Neural progenitor cell (in vitro differentiated cells): ENCODE measurements at regions not wholly inside any gene's neighbourhood (a gene's known extent, or its start where the extent isn't known, plus 50 kb on each side); places are given as distances from the start of the nearest gene placed in this dataset.

Experiments used
- DNase-seq: peaks from one replicate; pipeline ENCODE4 v3.0.0-alpha.2; 2016; ENCODE audit warnings: low spot score
- H2AFZ ChIP-seq: fragments of 200-600 bp; sonication (generic); replicated peaks from 2 replicates; pipeline ENCODE4 v1.6.1; 2016; ENCODE audit warnings: antibody characterized with exemption
- H3F3A ChIP-seq: fragments of 200-600 bp; sonication (generic); 2 replicates; pipeline ENCODE4 v1.6.1; 2016; ENCODE audit warnings: antibody characterized with exemption, low read depth
- H3K27ac ChIP-seq: fragments of 200-600 bp; sonication (generic); 2 replicates; pipeline ENCODE4 v1.5.1; 2016; ENCODE audit warnings: mild to moderate bottlenecking
- H3K27me3 ChIP-seq: fragments of 200-600 bp; sonication (generic); 2 replicates; pipeline ENCODE4 v1.6.1; 2016; ENCODE audit warnings: mild to moderate bottlenecking, moderate library complexity
- H3K36me3 ChIP-seq: fragments of 200-600 bp; sonication (generic); 2 replicates; pipeline ENCODE4 v1.5.1; 2016
- H3K4me1 ChIP-seq: fragments of 200-600 bp; sonication (generic); 2 replicates; pipeline ENCODE4 v1.6.1; 2016; ENCODE audit warnings: mixed run types
- H3K4me2 ChIP-seq: fragments of 200-600 bp; sonication (generic); 2 replicates; pipeline ENCODE4 v1.6.1; 2016
- H3K4me3 ChIP-seq: fragments of 200-600 bp; sonication (generic); 2 replicates; pipeline ENCODE4 v1.5.1; 2016
- H3K79me2 ChIP-seq: fragments of 200-600 bp; sonication (generic); 2 replicates; pipeline ENCODE4 v1.6.1; 2016; ENCODE audit warnings: low read depth
- H3K9ac ChIP-seq: fragments of 200-600 bp; sonication (generic); 2 replicates; pipeline ENCODE4 v1.6.1; 2016
- H3K9me3 ChIP-seq: fragments of 200-600 bp; sonication (generic); 2 replicates; pipeline ENCODE4 v1.5.1; 2016; ENCODE audit warnings: low read depth
- H4K20me1 ChIP-seq: fragments of 200-600 bp; sonication (generic); 2 replicates; pipeline ENCODE4 v1.6.1; 2016; ENCODE audit warnings: low read depth
- H3K27ac Mint-ChIP-seq: 3 replicates; pipeline ENCODE4 v1.8.0; 2021; ENCODE audit warnings: mixed read lengths
- H3K27me3 Mint-ChIP-seq: 2 replicates; pipeline ENCODE4 v1.8.0; 2022; ENCODE audit warnings: low read depth, mild to moderate bottlenecking, inconsistent platforms, moderate library complexity, mixed read lengths; ENCODE audit not compliant: insufficient read depth
- H3K36me3 Mint-ChIP-seq: 3 replicates; pipeline ENCODE4 v1.8.0; 2021; ENCODE audit warnings: mixed read lengths
- H3K4me1 Mint-ChIP-seq: 3 replicates; pipeline ENCODE4 v1.8.0; 2021; ENCODE audit warnings: mixed read lengths
- H3K4me3 Mint-ChIP-seq: 3 replicates; pipeline ENCODE4 v1.8.0; 2021; ENCODE audit warnings: mild to moderate bottlenecking, moderate library complexity, mixed read lengths
- H3K9me3 Mint-ChIP-seq: 3 replicates; pipeline ENCODE4 v1.8.0; 2020; ENCODE audit warnings: mixed read lengths
- EZH2 ChIP-seq: fragments of 200-600 bp; sonication (generic); IDR thresholded peaks from 2 replicates; pipeline ENCODE4 v1.6.1; 2017; ENCODE audit warnings: antibody characterized with exemption, mild to moderate bottlenecking, moderate library complexity
- EZH2phosphoT487 ChIP-seq: fragments of 200-600 bp; sonication (generic); IDR thresholded peaks from 2 replicates; pipeline ENCODE4 v1.6.1; 2017; ENCODE audit warnings: antibody characterized with exemption
- TF ChIP-seq, protein P1 (sequence below): fragments of 200-600 bp; sonication (generic); IDR thresholded peaks from 2 replicates; pipeline ENCODE4 v1.5.1; 2017; ENCODE audit warnings: antibody characterized with exemption, mild to moderate bottlenecking

DNA sequence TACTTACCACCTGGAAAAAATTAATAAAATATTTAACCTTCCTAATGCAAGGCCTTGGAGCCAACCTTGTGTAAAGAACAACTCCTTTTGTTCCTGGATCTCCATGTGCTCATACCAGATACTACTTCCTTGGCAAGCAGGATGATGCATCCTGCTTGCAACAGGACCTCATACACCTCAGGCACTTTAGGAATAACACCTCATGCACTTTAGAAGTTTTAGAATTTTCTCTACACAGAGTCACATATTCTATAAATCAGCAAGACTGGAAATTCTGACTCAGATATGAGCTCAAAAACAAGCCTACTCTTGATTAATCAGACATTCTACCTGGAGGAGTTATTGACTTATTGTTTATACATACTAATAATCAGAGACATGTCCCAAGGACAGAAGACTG lies 209.6 kb upstream of the CDH10 start:
- no peaks in the 10 kb centered on the region for H3F3A ChIP-seq
- no peak overlapping the region for H3K4me2 ChIP-seq
- Mint-ChIP-seq H3K9me3 (no peaks in the 10 kb centered on the region), H3K4me3 (no peak overlapping the region), H3K27ac (no peak overlapping the region), H3K4me1 (no peaks in the 10 kb centered on the region), H3K36me3 (no peaks in the 10 kb centered on the region), H3K27me3 (peaks cover 2% of the 10 kb centered on the region)
- no peaks in the 10 kb centered on the region for H3K9me3 ChIP-seq
- no peak overlapping the region for H2AFZ ChIP-seq
- H3K9ac ChIP-seq, result no peak overlapping the region
- no peaks in the 10 kb centered on the region for H3K36me3 ChIP-seq
- no peaks in the 10 kb centered on the region for H3K27me3 ChIP-seq
- no peaks in the 10 kb centered on the region for H3K79me2 ChIP-seq
- H3K4me3 ChIP-seq, result no peak overlapping the region
- H4K20me1 ChIP-seq, result no peaks in the 10 kb centered on the region
- H3K27ac ChIP-seq, result no peak overlapping the region
- DNase-seq, result no peak
- TF ChIP-seq EZH2phosphoT487, result no peak
- no peak for TF ChIP-seq EZH2
- TF ChIP-seq, protein P1, sequence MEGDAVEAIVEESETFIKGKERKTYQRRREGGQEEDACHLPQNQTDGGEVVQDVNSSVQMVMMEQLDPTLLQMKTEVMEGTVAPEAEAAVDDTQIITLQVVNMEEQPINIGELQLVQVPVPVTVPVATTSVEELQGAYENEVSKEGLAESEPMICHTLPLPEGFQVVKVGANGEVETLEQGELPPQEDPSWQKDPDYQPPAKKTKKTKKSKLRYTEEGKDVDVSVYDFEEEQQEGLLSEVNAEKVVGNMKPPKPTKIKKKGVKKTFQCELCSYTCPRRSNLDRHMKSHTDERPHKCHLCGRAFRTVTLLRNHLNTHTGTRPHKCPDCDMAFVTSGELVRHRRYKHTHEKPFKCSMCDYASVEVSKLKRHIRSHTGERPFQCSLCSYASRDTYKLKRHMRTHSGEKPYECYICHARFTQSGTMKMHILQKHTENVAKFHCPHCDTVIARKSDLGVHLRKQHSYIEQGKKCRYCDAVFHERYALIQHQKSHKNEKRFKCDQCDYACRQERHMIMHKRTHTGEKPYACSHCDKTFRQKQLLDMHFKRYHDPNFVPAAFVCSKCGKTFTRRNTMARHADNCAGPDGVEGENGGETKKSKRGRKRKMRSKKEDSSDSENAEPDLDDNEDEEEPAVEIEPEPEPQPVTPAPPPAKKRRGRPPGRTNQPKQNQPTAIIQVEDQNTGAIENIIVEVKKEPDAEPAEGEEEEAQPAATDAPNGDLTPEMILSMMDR, result no peak
- no peaks in the 10 kb centered on the region for H3K4me1 ChIP-seq

- TF ChIP-seq EZH2phosphoT487 (no peak), EZH2 (no peak)
- TF ChIP-seq, protein P1, result no peak
- no peaks in the 10 kb centered on the region for H4K20me1 ChIP-seq
- H3K4me1 Mint-ChIP-seq, result no peaks in the 10 kb centered on the region
Observed at GRCh38 chr5:24850926-24851486, 206.2 kb upstream of the CDH10 start.

GRCh38 chr5:24849210-24849609 lies 204.4 kb upstream of the CDH10 start:
- Histone ChIP-seq H3K4me2 (no peak overlapping the region), H3K4me3 (no peak overlapping the region), H3K9me3 (no peaks in the 10 kb centered on the region), H3K27me3 (no peaks in the 10 kb centered on the region), H3K4me1 (no peaks in the 10 kb centered on the region), H3K36me3 (no peaks in the 10 kb centered on the region), H3K27ac (no peak overlapping the region), H3F3A (no peaks in the 10 kb centered on the region), H2AFZ (no peak overlapping the region), H4K20me1 (no peaks in the 10 kb centered on the region), H3K9ac (no peak overlapping the region), H3K79me2 (no peaks in the 10 kb centered on the region)
- peaks cover 11% of the 10 kb centered on the region for H3K9me3 Mint-ChIP-seq
- TF ChIP-seq EZH2phosphoT487, result no peak
- TF ChIP-seq EZH2, result no peak
- TF ChIP-seq, protein P1, result no peak
- no peak for DNase-seq
- H3K27me3 Mint-ChIP-seq, result no peaks in the 10 kb centered on the region
- no peaks in the 10 kb centered on the region for H3K36me3 Mint-ChIP-seq
- no peak overlapping the region for H3K27ac Mint-ChIP-seq
- H3K4me1 Mint-ChIP-seq, result no peaks in the 10 kb centered on the region
- H3K4me3 Mint-ChIP-seq, result no peak overlapping the region

More at GRCh38 chr5:24850926-24851486, 206.2 kb upstream of the CDH10 start:
- H3K36me3 ChIP-seq, result no peaks in the 10 kb centered on the region
- no peak for DNase-seq
- no peaks in the 10 kb centered on the region for H3K79me2 ChIP-seq
- H3K9me3 Mint-ChIP-seq, result peaks cover 11% of the 10 kb centered on the region
- H3K4me3 ChIP-seq, result no peak overlapping the region
- no peaks in the 10 kb centered on the region for H3F3A ChIP-seq
- no peaks in the 10 kb centered on the region for H3K27me3 ChIP-seq
- no peak overlapping the region for H3K9ac ChIP-seq
- no peaks in the 10 kb centered on the region for H3K4me1 ChIP-seq
- H2AFZ ChIP-seq, result no peak overlapping the region
- no peak overlapping the region for H3K27ac Mint-ChIP-seq
- H3K4me3 Mint-ChIP-seq, result no peak overlapping the region
- H3K27me3 Mint-ChIP-seq, result peaks cover 2% of the 10 kb centered on the region
- H3K9me3 ChIP-seq, result no peaks in the 10 kb centered on the region
- no peak overlapping the region for H3K4me2 ChIP-seq
- no peak overlapping the region for H3K27ac ChIP-seq
- no peaks in the 10 kb centered on the region for H3K36me3 Mint-ChIP-seq
